Retinal pigment epithelial cell (primary cell): ENCODE measurements at regions not wholly inside any gene's neighbourhood (a gene's known extent, or its start where the extent isn't known, plus 50 kb on each side); places are given as distances from the start of the nearest gene placed in this dataset.

ENCODE experiments used
- DNase-seq: peaks from one replicate; pipeline ENCODE4 v3.0.0-alpha.2; 2010; ENCODE audit warnings: low read depth
- H3K4me3 ChIP-seq: 2 replicates; pipeline ENCODE4 v1.5.1; 2011; ENCODE audit warnings: mild to moderate bottlenecking, low read length, control low read depth, moderate library complexity
- CTCF ChIP-seq: conservative IDR thresholded peaks from 2 replicates; pipeline ENCODE4 v1.5.1; 2011; ENCODE audit warnings: low read depth, low read length, control low read depth, inconsistent platforms

DNA sequence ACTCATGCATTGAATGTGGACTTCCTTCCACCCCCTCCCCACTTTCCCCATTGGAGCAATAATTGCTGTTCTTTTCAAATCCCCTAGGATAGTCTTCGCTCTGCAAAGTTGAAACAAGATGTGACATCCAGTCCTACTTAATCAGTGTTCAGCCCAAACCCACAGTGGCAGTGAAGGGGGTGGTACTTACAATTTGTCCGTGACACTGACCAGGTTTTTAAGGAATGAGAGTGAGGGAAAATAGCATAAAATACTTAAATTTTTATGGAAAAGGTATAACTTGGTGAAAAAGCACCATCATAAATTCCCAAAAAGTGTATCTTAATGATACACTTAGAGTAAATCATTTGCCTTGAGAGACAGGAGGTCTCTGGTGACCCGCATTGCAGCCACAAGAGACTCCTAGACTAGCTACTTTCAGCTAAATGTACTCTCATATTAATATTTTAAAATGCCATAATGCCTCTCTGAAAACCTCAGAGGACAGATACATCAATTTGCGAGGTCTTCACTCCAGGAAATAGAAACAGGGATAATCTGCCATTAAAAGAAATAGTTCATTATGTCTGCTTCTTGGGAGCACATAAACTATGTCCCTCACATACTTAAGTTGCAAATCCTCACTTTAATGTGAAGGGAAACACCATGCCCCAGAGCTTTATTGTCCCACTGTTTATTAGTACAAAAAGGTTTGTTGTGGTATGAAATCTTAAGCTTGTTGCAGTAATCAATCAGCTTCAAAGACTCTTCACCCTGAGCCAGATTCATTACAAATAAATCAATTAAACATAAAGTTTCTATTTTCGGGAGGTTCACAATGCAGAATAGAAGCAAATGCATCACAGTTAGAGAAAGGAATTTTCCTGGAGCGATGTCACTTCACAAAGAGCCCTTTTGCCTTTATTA, 343.6 kb upstream of the ISL1 start:
- H3K4me3 ChIP-seq, result no peak overlapping the region
- DNase-seq, result no peak
- no peak for TF ChIP-seq CTCF

DNA sequence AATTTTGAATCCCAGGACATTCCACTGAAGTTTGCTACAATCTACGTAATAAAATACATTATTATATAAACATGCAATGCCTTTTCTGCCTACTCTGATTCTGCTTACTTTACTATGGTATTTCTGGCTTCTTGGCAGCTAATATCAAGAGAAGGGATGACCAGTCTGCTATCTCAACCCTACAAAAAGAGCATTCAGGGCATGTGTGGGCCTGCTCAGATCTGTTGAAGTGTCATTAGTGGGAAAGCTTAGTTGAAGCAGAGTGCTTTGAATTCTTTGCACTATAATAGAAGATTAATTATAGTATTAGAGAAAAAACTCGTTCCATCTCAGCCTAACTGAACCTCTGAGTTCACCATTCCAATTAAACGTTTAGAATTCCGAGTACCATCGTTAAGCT, 339.5 kb upstream of the ISL1 start:
- H3K4me3 ChIP-seq, result no peak overlapping the region
- TF ChIP-seq CTCF, result no peak
- no peak for DNase-seq

DNA sequence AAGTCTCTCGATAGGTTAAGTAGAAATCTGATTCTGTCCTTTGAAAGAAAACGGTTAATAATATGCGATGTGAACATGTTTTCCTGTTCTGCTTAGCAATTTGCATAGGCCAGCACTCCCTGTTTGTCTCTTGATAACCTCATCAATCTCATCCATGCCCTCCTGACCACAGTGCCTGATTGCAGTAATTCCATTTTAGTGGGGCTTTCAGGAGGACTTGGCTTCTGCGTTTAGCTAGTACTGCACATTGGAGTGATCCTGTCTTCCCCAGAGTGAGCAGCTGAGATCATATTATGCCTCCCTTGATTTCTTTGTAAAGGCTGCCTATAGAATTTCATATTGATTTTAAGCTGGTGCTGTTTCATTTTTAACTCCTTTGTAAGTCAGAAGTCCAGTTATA, 335.9 kb upstream of the ISL1 start:
- no peak overlapping the region for H3K4me3 ChIP-seq
- TF ChIP-seq CTCF, result no peak
- DNase-seq, result no peak

DNA sequence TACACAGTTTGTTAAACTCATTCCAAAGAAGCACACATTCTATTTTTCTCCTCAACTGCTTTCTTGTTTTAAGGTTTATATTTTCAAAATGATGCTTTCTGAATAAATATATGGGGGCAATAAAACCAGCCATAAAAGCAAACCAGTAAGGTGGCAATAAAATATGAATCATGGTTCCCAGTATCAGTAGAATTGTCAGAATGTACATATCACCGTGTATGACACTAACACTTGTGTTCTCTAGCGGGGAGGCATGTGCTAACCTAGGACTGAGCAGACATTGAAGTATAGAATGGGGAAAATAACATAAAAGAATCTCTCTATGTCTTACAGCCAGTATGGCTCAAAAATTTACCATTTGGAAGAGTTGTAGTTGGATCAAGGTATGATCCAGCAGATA, 329.9 kb upstream of the ISL1 start:
- no peak for TF ChIP-seq CTCF
- DNase-seq, result no peak
- H3K4me3 ChIP-seq, result no peak overlapping the region

DNA sequence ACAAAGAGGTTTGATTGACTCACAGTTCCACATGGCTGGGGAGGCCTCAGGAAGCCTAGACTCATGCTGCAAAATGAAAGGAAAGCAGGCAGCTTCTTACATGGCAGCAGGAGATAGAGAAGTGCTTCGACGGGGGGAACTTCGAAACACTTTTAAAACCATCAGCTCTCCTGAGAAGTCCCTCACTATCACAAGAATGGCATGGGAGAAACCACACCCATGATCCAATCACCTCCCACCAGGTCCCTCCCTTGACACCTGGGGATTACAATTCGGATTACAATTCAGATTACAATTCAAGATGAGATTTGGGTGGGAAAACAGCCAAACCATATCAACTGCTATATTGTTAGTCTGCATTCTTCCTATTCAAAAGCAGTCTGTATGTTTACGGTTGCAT, 322.3 kb upstream of the ISL1 start:
- no peak for TF ChIP-seq CTCF

GRCh38 chr5:51072937-51073336, 310.3 kb upstream of the ISL1 start:
- TF ChIP-seq CTCF, result no peak
- no peak overlapping the region for H3K4me3 ChIP-seq
- no peak for DNase-seq

More for the DNA sequence above, 322.3 kb upstream of the ISL1 start:
- no peak overlapping the region for H3K4me3 ChIP-seq
- DNase-seq, result no peak

DNA sequence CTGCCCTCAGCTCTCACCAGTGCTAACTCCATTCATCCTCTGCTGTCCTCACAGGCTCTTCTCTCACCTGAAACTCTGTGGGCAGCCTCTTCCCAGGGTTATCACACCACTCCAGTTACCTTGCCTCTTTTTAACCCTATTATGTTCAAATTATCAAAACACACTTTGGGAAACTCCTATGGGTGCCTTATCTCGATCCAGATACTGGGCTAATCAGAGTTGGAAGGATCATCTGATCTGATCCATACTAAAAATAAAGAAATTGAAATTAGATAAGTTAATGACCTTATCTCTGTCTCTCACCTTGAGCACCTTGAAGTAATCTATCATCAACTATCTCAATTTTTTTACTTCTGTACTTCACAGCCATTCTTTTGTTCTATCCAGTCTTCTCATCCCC, 300.5 kb upstream of the ISL1 start:
- H3K4me3 ChIP-seq, result no peak overlapping the region
- TF ChIP-seq CTCF, result no peak
- no peak for DNase-seq
